HG03159 (cell line): ENCODE measurements at regions not wholly inside any gene's neighbourhood (a gene's known extent, or its start where the extent isn't known, plus 50 kb on each side); places are given as distances from the start of the nearest gene placed in this dataset.
"Not testable (repeated sequence)": the region's sequence is repeated elsewhere in the genome, so short reads cannot be mapped to it uniquely, and the experiment has no call there.

Source experiments
- ATAC-seq: cut with Tn5 transposase; IDR thresholded peaks from one replicate; pipeline ENCODE4 v1.9.1; 2021; ENCODE audit warnings: mild to moderate bottlenecking, moderate library complexity; ENCODE audit not compliant: unreplicated experiment

GRCh38 chr5:121064241-121064640 lies 600.1 kb downstream of the PRR16 start:
- not testable (repeated sequence) for ATAC-seq

GRCh38 chr5:121086671-121087070 lies 622.6 kb downstream of the PRR16 start:
- ATAC-seq, result no peak

GRCh38 chr5:121087560-121087959 lies 623.5 kb downstream of the PRR16 start:
- no peak for ATAC-seq

GRCh38 chr5:121088341-121088740 lies 624.2 kb downstream of the PRR16 start:
- ATAC-seq, result no peak

GRCh38 chr5:121090822-121091221 lies 626.7 kb downstream of the PRR16 start:
- ATAC-seq, result no peak

GRCh38 chr5:121100931-121101330 lies 636.8 kb downstream of the PRR16 start:
- no peak for ATAC-seq

GRCh38 chr5:121105921-121106320 lies 641.8 kb downstream of the PRR16 start:
- ATAC-seq, result no peak

- ATAC-seq, result not testable (repeated sequence)
Observed at GRCh38 chr5:121106721-121107690, 642.9 kb downstream of the PRR16 start.

GRCh38 chr5:121108725-121109124 lies 644.6 kb downstream of the PRR16 start:
- ATAC-seq, result no peak

GRCh38 chr5:121109817-121110216 lies 645.7 kb downstream of the PRR16 start:
- no peak for ATAC-seq

GRCh38 chr5:121121786-121122185 lies 657.7 kb downstream of the PRR16 start:
- no peak for ATAC-seq

GRCh38 chr5:121138495-121138907 lies 674.4 kb downstream of the PRR16 start:
- no peak for ATAC-seq

GRCh38 chr5:121138952-121139351 lies 674.9 kb downstream of the PRR16 start:
- ATAC-seq, result no peak

GRCh38 chr5:121144764-121145163 lies 680.7 kb downstream of the PRR16 start:
- no peak for ATAC-seq

GRCh38 chr5:121151534-121151933 lies 687.4 kb downstream of the PRR16 start:
- ATAC-seq, result no peak

GRCh38 chr5:121152411-121152810 lies 688.3 kb downstream of the PRR16 start:
- no peak for ATAC-seq

- ATAC-seq, result no peak
Observed at GRCh38 chr5:121156565-121156964, 692.5 kb downstream of the PRR16 start.

GRCh38 chr5:121158451-121158850 lies 693.2 kb upstream of the FTMT start:
- ATAC-seq, result no peak

GRCh38 chr5:121160591-121160990 lies 691.1 kb upstream of the FTMT start:
- no peak for ATAC-seq

GRCh38 chr5:121164632-121165031 lies 687.0 kb upstream of the FTMT start:
- no peak for ATAC-seq

GRCh38 chr5:121171361-121171760 lies 680.3 kb upstream of the FTMT start:
- ATAC-seq, result no peak

- no peak for ATAC-seq
Observed at GRCh38 chr5:121171834-121172233, 679.8 kb upstream of the FTMT start.

- no peak for ATAC-seq
Observed at GRCh38 chr5:121174351-121174750, 677.3 kb upstream of the FTMT start.
